HepG2 (cell line): ENCODE measurements at regions not wholly inside any gene's neighbourhood (a gene's known extent, or its start where the extent isn't known, plus 50 kb on each side); places are given as distances from the start of the nearest gene placed in this dataset.
A peak's percentile ranks its signal among the peaks of the same experiment; 100 is the strongest.

Experiments
- BHLHE40 ChIP-seq: IDR thresholded peaks from 2 replicates; pipeline ENCODE4 v1.6.1; 2011; ENCODE audit warnings: low read length, improper control_type of control experiment
- FOXM1 ChIP-seq: sonication (generic); formaldehyde crosslinking; IDR thresholded peaks from 2 replicates; pipeline ENCODE4 v1.5.0; 2020; ENCODE audit warnings: missing genetic modification reagents
- HES4 ChIP-seq: sonication (generic); formaldehyde crosslinking; IDR thresholded peaks from 2 replicates; pipeline ENCODE4 v1.9.0; 2021; ENCODE audit warnings: mild to moderate bottlenecking, missing genetic modification reagents, borderline replicate concordance
- HMG20A ChIP-seq: IDR thresholded peaks from 2 replicates; pipeline ENCODE4 v1.6.1; 2016; ENCODE audit warnings: borderline replicate concordance
- JARID2 ChIP-seq: sonication (generic); formaldehyde crosslinking; IDR thresholded peaks from 2 replicates; pipeline ENCODE4 v1.8.1; 2023; ENCODE audit warnings: missing genetic modification reagents, inconsistent platforms; ENCODE audit not compliant: insufficient replicate concordance
- SMAD3 ChIP-seq: sonication (generic); formaldehyde crosslinking; IDR thresholded peaks from 2 replicates; pipeline ENCODE4 v1.4.0; 2020; ENCODE audit warnings: missing genetic modification reagents
- SMARCE1 ChIP-seq: fragments of 450-650 bp; IDR thresholded peaks from 2 replicates; pipeline ENCODE4 v1.6.1; 2017; ENCODE audit warnings: borderline replicate concordance
- SMYD3 ChIP-seq: sonication (generic); formaldehyde crosslinking; IDR thresholded peaks from 2 replicates; pipeline ENCODE4 v1.8.1; 2023; ENCODE audit warnings: mild to moderate bottlenecking, missing genetic modification reagents
- TEAD3 ChIP-seq: optimal IDR thresholded peaks from 2 replicates; pipeline ENCODE3; 2016; ENCODE audit warnings: borderline replicate concordance
- ZBTB1 ChIP-seq: sonication (generic); formaldehyde crosslinking; IDR thresholded peaks from 2 replicates; pipeline ENCODE4 v1.4.0; 2020; ENCODE audit warnings: missing genetic modification reagents, borderline replicate concordance
- ZNF136 ChIP-seq: sonication (generic); formaldehyde crosslinking; IDR thresholded peaks from 2 replicates; pipeline ENCODE4 v1.8.1; 2022; ENCODE audit warnings: low read depth, mild to moderate bottlenecking, moderate library complexity, missing genetic modification reagents
- ZNF333 ChIP-seq: sonication (generic); formaldehyde crosslinking; IDR thresholded peaks from 2 replicates; pipeline ENCODE4 v1.4.0; 2020; ENCODE audit warnings: mild to moderate bottlenecking, missing genetic modification reagents, borderline replicate concordance
- ZNF547 ChIP-seq: sonication (generic); formaldehyde crosslinking; IDR thresholded peaks from 2 replicates; pipeline ENCODE4 v1.5.1; 2020; ENCODE audit warnings: mild to moderate bottlenecking, missing genetic modification reagents
- ZNF703 ChIP-seq: sonication (generic); formaldehyde crosslinking; IDR thresholded peaks from 2 replicates; pipeline ENCODE4 v1.5.1; 2020; ENCODE audit warnings: missing genetic modification reagents, mild to moderate bottlenecking, moderate library complexity, borderline replicate concordance
- TF ChIP-seq, protein P1 (sequence below): IDR thresholded peaks from 2 replicates; pipeline ENCODE4 v1.6.1; 2012; ENCODE audit warnings: low read depth, low read length, improper control_type of control experiment
- TF ChIP-seq, protein P2 (sequence below): sonication (generic); formaldehyde crosslinking; IDR thresholded peaks from 2 replicates; pipeline ENCODE4 v1.8.1; 2022; ENCODE audit warnings: low read depth, mild to moderate bottlenecking, missing genetic modification reagents
- TF ChIP-seq, protein P3 (sequence below): sonication (generic); formaldehyde crosslinking; IDR thresholded peaks from 2 replicates; pipeline ENCODE4 v1.9.0; 2021; ENCODE audit warnings: missing genetic modification reagents, borderline replicate concordance
- TF ChIP-seq, protein P4 (sequence below): IDR thresholded peaks from 2 replicates; pipeline ENCODE4 v1.6.1; 2016; ENCODE audit warnings: missing compliant biosample characterization, missing genetic modification reagents, borderline replicate concordance
- TF ChIP-seq, protein P5 (sequence below): sonication (generic); formaldehyde crosslinking; IDR thresholded peaks from 2 replicates; pipeline ENCODE4 v1.9.0; 2021; ENCODE audit warnings: missing genetic modification reagents, mild to moderate bottlenecking, borderline replicate concordance

DNA sequence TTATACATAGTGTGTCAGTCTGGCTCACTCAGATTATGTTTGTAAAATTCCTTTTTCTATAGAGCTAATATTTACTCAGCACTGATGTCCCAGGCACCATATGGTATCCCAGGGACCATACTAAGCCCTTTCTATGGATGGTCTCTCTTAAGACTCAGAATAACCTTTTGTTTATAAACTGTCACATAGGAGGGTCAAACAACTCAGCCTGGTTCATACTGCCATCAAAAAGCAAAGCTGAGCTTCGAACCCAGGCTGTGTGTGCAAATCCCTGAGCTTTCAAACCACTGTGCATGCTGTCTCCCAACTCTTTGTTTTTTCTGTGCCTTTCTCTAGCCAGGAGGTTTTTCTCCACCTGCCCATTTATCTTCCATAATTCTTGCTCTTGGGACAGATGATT lies 135.6 kb upstream of the ARHGAP5 start (continued):
- TF ChIP-seq, protein P1, sequence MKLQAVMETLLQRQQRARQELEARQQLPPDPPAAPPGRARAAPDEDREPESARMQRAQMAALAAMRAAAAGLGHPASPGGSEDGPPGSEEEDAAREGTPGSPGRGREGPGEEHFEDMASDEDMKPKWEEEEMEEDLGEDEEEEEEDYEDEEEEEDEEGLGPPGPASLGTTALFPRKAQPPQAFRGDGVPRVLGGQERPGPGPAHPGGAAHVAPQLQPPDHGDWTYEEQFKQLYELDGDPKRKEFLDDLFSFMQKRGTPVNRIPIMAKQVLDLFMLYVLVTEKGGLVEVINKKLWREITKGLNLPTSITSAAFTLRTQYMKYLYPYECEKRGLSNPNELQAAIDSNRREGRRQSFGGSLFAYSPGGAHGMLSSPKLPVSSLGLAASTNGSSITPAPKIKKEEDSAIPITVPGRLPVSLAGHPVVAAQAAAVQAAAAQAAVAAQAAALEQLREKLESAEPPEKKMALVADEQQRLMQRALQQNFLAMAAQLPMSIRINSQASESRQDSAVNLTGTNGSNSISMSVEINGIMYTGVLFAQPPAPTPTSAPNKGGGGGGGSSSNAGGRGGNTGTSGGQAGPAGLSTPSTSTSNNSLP = peak; percentile 19; the same call in 1 of the 2 replicates
- TF ChIP-seq HES4 (CRISPR knock-in tag) (no peak), ZNF703 (CRISPR knock-in tag) (no peak), HMG20A (peak; percentile 61; the same call in 1 of the 2 replicates), BHLHE40 (no peak), TEAD3 (CRISPR knock-in tag) (no peak), SMAD3 (CRISPR knock-in tag) (no peak; the same call in 1 of the 2 replicates), FOXM1 (CRISPR knock-in tag) (no peak), ZBTB1 (no peak), ZNF547 (CRISPR knock-in tag) (no peak), SMARCE1 (no peak), ZNF136 (CRISPR knock-in tag) (no peak), JARID2 (CRISPR knock-in tag) (no peak), ZNF333 (CRISPR knock-in tag) (no peak), SMYD3 (CRISPR knock-in tag) (no peak)
- TF ChIP-seq, protein P2, sequence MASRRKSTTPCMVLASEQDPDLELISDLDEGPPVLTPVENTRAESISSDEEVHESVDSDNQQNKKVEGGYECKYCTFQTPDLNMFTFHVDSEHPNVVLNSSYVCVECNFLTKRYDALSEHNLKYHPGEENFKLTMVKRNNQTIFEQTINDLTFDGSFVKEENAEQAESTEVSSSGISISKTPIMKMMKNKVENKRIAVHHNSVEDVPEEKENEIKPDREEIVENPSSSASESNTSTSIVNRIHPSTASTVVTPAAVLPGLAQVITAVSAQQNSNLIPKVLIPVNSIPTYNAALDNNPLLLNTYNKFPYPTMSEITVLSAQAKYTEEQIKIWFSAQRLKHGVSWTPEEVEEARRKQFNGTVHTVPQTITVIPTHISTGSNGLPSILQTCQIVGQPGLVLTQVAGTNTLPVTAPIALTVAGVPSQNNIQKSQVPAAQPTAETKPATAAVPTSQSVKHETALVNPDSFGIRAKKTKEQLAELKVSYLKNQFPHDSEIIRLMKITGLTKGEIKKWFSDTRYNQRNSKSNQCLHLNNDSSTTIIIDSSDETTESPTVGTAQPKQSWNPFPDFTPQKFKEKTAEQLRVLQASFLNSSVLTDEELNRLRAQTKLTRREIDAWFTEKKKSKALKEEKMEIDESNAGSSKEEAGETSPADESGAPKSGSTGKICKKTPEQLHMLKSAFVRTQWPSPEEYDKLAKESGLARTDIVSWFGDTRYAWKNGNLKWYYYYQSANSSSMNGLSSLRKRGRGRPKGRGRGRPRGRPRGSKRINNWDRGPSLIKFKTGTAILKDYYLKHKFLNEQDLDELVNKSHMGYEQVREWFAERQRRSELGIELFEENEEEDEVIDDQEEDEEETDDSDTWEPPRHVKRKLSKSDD = no peak
- TF ChIP-seq, protein P3, sequence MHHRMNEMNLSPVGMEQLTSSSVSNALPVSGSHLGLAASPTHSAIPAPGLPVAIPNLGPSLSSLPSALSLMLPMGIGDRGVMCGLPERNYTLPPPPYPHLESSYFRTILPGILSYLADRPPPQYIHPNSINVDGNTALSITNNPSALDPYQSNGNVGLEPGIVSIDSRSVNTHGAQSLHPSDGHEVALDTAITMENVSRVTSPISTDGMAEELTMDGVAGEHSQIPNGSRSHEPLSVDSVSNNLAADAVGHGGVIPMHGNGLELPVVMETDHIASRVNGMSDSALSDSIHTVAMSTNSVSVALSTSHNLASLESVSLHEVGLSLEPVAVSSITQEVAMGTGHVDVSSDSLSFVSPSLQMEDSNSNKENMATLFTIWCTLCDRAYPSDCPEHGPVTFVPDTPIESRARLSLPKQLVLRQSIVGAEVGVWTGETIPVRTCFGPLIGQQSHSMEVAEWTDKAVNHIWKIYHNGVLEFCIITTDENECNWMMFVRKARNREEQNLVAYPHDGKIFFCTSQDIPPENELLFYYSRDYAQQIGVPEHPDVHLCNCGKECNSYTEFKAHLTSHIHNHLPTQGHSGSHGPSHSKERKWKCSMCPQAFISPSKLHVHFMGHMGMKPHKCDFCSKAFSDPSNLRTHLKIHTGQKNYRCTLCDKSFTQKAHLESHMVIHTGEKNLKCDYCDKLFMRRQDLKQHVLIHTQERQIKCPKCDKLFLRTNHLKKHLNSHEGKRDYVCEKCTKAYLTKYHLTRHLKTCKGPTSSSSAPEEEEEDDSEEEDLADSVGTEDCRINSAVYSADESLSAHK (CRISPR knock-in tag) = no peak
- TF ChIP-seq, protein P4, sequence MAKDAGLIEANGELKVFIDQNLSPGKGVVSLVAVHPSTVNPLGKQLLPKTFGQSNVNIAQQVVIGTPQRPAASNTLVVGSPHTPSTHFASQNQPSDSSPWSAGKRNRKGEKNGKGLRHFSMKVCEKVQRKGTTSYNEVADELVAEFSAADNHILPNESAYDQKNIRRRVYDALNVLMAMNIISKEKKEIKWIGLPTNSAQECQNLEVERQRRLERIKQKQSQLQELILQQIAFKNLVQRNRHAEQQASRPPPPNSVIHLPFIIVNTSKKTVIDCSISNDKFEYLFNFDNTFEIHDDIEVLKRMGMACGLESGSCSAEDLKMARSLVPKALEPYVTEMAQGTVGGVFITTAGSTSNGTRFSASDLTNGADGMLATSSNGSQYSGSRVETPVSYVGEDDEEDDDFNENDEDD (CRISPR knock-in tag) = no peak
- TF ChIP-seq, protein P5, sequence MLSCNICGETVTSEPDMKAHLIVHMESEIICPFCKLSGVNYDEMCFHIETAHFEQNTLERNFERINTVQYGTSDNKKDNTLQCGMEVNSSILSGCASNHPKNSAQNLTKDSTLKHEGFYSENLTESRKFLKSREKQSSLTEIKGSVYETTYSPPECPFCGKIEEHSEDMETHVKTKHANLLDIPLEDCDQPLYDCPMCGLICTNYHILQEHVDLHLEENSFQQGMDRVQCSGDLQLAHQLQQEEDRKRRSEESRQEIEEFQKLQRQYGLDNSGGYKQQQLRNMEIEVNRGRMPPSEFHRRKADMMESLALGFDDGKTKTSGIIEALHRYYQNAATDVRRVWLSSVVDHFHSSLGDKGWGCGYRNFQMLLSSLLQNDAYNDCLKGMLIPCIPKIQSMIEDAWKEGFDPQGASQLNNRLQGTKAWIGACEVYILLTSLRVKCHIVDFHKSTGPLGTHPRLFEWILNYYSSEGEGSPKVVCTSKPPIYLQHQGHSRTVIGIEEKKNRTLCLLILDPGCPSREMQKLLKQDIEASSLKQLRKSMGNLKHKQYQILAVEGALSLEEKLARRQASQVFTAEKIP (CRISPR knock-in tag) = no peak
